SK-N-SH (cell line): ENCODE measurements at regions not wholly inside any gene's neighbourhood (a gene's known extent, or its start where the extent isn't known, plus 50 kb on each side); places are given as distances from the start of the nearest gene placed in this dataset.

Source experiments
- CTCF ChIA-PET: fragments of 300-600, 350-600 bp; formaldehyde crosslinking; extraction: SDS; loops from one replicate; lab custom pipeline; 2021; lab: Yijun Ruan, JAX
- POLR2A ChIA-PET: fragments of 350-600 bp; sonication (Branson Sonifier 250); formaldehyde crosslinking; extraction: SDS; loops from one replicate; lab custom pipeline; 2020; ENCODE audit warnings: antibody characterized with exemption, inconsistent platforms; lab: Yijun Ruan, JAX
- DNase-seq: peaks from one replicate; pipeline ENCODE4 v3.0.0; 2012
- H2AFZ ChIP-seq: fragments of 200-600 bp; sonication (generic); 2 replicates; pipeline ENCODE4 v1.8.1; 2016; ENCODE audit warnings: antibody characterized with exemption, mild to moderate bottlenecking, low read depth
- H3F3A ChIP-seq: fragments of 200-600 bp; sonication (generic); replicated peaks from 2 replicates; pipeline ENCODE3; 2016; ENCODE audit warnings: antibody characterized with exemption, mild to moderate bottlenecking; ENCODE audit not compliant: insufficient read depth
- H3K27ac ChIP-seq, 2 experiments: fragments of 200-500 bp in 1 of 2; fragments of 200-600 bp in 1 of 2; sonication (Bioruptor generic) in 1 of 2; sonication (generic), shearing (Covaris generic) in 1 of 2; 2 replicates each; pipeline versions ENCODE4 v1.5.1 to v1.6.1; 2014 to 2016; ENCODE audit warnings: low read depth in 2 of 2, inconsistent platforms in 1 of 2, low read length in 1 of 2, mild to moderate bottlenecking in 1 of 2, mixed read lengths in 1 of 2
- H3K27me3 ChIP-seq: fragments of 200-600 bp; sonication (generic), shearing (Covaris generic); 2 replicates; pipeline ENCODE4 v1.6.1; 2016; ENCODE audit warnings: mixed run types; ENCODE audit not compliant: insufficient read depth
- H3K36me3 ChIP-seq, 2 experiments: fragments of 200-500 bp in 1 of 2; fragments of 200-600 bp in 1 of 2; sonication (Bioruptor generic) in 1 of 2; sonication (generic) in 1 of 2; replicated peaks in 1 of 2; 2 replicates each; pipeline versions ENCODE3 to v1.5.1; 2014 to 2016; ENCODE audit warnings: low read length in 1 of 2, mild to moderate bottlenecking in 1 of 2; ENCODE audit not compliant: insufficient read depth in 2 of 2, control insufficient read depth in 1 of 2
- H3K4me1 ChIP-seq, 2 experiments: fragments of 200-500 bp in 1 of 2; fragments of 200-600 bp in 1 of 2; sonication (Bioruptor generic) in 1 of 2; sonication (generic), shearing (Covaris generic) in 1 of 2; 2 replicates each; pipeline versions ENCODE4 v1.5.1 to v1.6.1; 2014 to 2016; ENCODE audit warnings: low read depth in 1 of 2, low read length in 1 of 2, mixed run types in 1 of 2; ENCODE audit not compliant: insufficient read depth in 2 of 2, control insufficient read depth in 1 of 2
- H3K4me2 ChIP-seq: fragments of 200-600 bp; sonication (generic), shearing (Covaris generic); 2 replicates; pipeline ENCODE4 v1.6.1; 2017; ENCODE audit warnings: mixed run types
- H3K4me3 ChIP-seq, 2 experiments: fragments of 200-500 bp in 1 of 2; fragments of 200-600 bp in 1 of 2; sonication (Bioruptor generic) in 1 of 2; sonication (generic), shearing (Covaris generic) in 1 of 2; 2 replicates each; pipeline versions ENCODE4 v1.5.1 to v1.8.1; 2014 to 2016; ENCODE audit warnings: low read depth in 2 of 2, inconsistent platforms in 1 of 2, low read length in 1 of 2, mild to moderate bottlenecking in 1 of 2, mixed read lengths in 1 of 2, moderate library complexity in 1 of 2
- H3K79me2 ChIP-seq: fragments of 200-600 bp; sonication (generic); 2 replicates; pipeline ENCODE4 v1.8.1; 2017; ENCODE audit warnings: mild to moderate bottlenecking; ENCODE audit not compliant: insufficient read depth
- H3K9ac ChIP-seq: fragments of 200-600 bp; sonication (generic); 2 replicates; pipeline ENCODE4 v1.6.1; 2017; ENCODE audit warnings: mixed run types
- H3K9me2 ChIP-seq: fragments of 200-600 bp; sonication (generic); 2 replicates; pipeline ENCODE4 v1.6.1; 2017; ENCODE audit warnings: mixed run types
- H3K9me3 ChIP-seq: fragments of 200-600 bp; sonication (generic); 2 replicates; pipeline ENCODE4 v1.6.1; 2017; ENCODE audit warnings: mixed run types, mild to moderate bottlenecking, moderate library complexity
- H4K20me1 ChIP-seq: fragments of 200-600 bp; sonication (generic); 2 replicates; pipeline ENCODE4 v1.6.1; 2017; ENCODE audit warnings: mild to moderate bottlenecking, mixed run types; ENCODE audit not compliant: insufficient read depth
- CHD2 ChIP-seq: fragments of 150-350 bp; IDR thresholded peaks from 2 replicates; pipeline ENCODE4 v1.6.1; 2018; ENCODE audit warnings: low read length; ENCODE audit not compliant: partially characterized antibody
- ELF1 ChIP-seq: IDR thresholded peaks from 2 replicates; pipeline ENCODE4 v1.4.0; 2012
- EZH2phosphoT487 ChIP-seq: fragments of 200-600 bp; sonication (generic); IDR thresholded peaks from 2 replicates; pipeline ENCODE4 v1.6.1; 2017; ENCODE audit warnings: low read depth, mixed run types, mild to moderate bottlenecking, antibody characterized with exemption, moderate library complexity, borderline replicate concordance
- FOSL2 ChIP-seq: IDR thresholded peaks from 2 replicates; pipeline ENCODE4 v1.4.0; 2012; ENCODE audit warnings: low read depth, mild to moderate bottlenecking, moderate library complexity, borderline replicate concordance
- FOXJ3 ChIP-seq: sonication (generic); formaldehyde crosslinking; IDR thresholded peaks from 2 replicates; pipeline ENCODE4 v1.5.1; 2020; ENCODE audit warnings: mild to moderate bottlenecking, missing genetic modification reagents
- FOXM1 ChIP-seq: IDR thresholded peaks from 2 replicates; pipeline ENCODE4 v1.4.0; 2012; ENCODE audit warnings: low read depth, mild to moderate bottlenecking
- GABPA ChIP-seq: IDR thresholded peaks from 2 replicates; pipeline ENCODE4 v1.4.0; 2012; ENCODE audit warnings: low read depth, mild to moderate bottlenecking
- IRF3 ChIP-seq: fragments of 150-350 bp; IDR thresholded peaks from 2 replicates; pipeline ENCODE4 v1.6.1; 2016; ENCODE audit warnings: mild to moderate bottlenecking, low read depth, low read length
- JUND ChIP-seq: IDR thresholded peaks from 2 replicates; pipeline ENCODE4 v1.4.0; 2012
- MXI1 ChIP-seq: IDR thresholded peaks from 2 replicates; pipeline ENCODE4 v1.6.1; 2012; ENCODE audit warnings: mild to moderate bottlenecking, low read depth, low read length, improper control_type of control experiment
- NRF1 ChIP-seq: IDR thresholded peaks from 2 replicates; pipeline ENCODE4 v1.6.1; 2012; ENCODE audit warnings: low read depth, mild to moderate bottlenecking, low read length
- POLR2AphosphoS5 ChIP-seq: IDR thresholded peaks from 2 replicates; pipeline ENCODE4 v1.6.1; 2012; ENCODE audit warnings: low read depth, low read length
- RAD21 ChIP-seq: IDR thresholded peaks from 2 replicates; pipeline ENCODE4 v1.6.1; 2012; ENCODE audit warnings: mild to moderate bottlenecking, low read length
- RCOR1 ChIP-seq: fragments of 150-350 bp; IDR thresholded peaks from 2 replicates; pipeline ENCODE4 v1.6.1; 2017; ENCODE audit warnings: antibody characterized with exemption, low read length
- RFX5 ChIP-seq: IDR thresholded peaks from 2 replicates; pipeline ENCODE4 v1.6.1; 2012; ENCODE audit warnings: mild to moderate bottlenecking, improper control_type of control experiment, low read length
- RXRA ChIP-seq: IDR thresholded peaks from 2 replicates; pipeline ENCODE4 v1.4.0; 2012; ENCODE audit warnings: low read depth, mild to moderate bottlenecking, borderline replicate concordance
- SMC3 ChIP-seq: IDR thresholded peaks from 2 replicates; pipeline ENCODE4 v1.6.1; 2012; ENCODE audit warnings: low read depth, low read length, improper control_type of control experiment
- TCF12 ChIP-seq: IDR thresholded peaks from 2 replicates; pipeline ENCODE4 v1.4.0; 2012
- TEAD4 ChIP-seq: IDR thresholded peaks from 2 replicates; pipeline ENCODE4 v1.4.0; 2012; ENCODE audit warnings: mild to moderate bottlenecking, borderline replicate concordance; ENCODE audit not compliant: insufficient read depth
- YY1 ChIP-seq: IDR thresholded peaks from 2 replicates; pipeline ENCODE4 v1.4.0; 2012; ENCODE audit warnings: low read depth, mild to moderate bottlenecking
- WGBS: methylation state at CpG from one replicate; pipeline ENCODE4 v1.1.6; 2017; ENCODE audit warnings: low lambda C conversion rate; 5-methylcytosine and 5-hydroxymethylcytosine counted together
- TF ChIP-seq, protein P1 (sequence below): fragments of 200-600 bp; sonication (generic); IDR thresholded peaks from 2 replicates; pipeline ENCODE4 v1.6.1; 2017; ENCODE audit warnings: antibody characterized with exemption, mild to moderate bottlenecking, moderate library complexity
- TF ChIP-seq, protein P2 (sequence below): IDR thresholded peaks from 2 replicates; pipeline ENCODE4 v1.4.0; 2012; ENCODE audit warnings: low read depth, borderline replicate concordance
- TF ChIP-seq, protein P3 (sequence below): IDR thresholded peaks from 2 replicates; pipeline ENCODE4 v1.6.1; 2012; ENCODE audit warnings: mild to moderate bottlenecking, low read depth, low read length, moderate library complexity

DNA sequence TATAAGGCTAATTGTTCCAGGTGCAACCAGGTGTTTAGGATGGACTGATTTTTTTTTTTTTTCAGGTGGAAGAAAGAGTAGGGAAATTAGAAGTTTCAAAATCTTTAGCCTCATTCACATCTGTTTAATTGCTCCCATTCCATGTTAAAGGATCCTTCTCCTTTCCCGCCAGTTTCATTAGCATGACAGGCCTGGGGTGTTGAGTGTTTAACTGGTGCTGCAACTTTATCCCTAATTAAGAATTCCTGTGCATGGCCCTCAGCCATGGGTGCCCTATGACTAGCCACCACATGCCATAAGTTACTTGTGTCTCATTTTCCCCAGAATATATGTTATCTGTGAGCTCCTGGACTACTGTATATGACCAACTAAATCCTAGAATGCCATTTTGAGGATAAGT, 501.4 kb downstream of the NSUN3 start:
- H3K27ac ChIP-seq, result no peak overlapping the region
- no peaks in the 10 kb centered on the region for H3K27me3 ChIP-seq
- no peaks in the 10 kb centered on the region for H3K36me3 ChIP-seq
- no peaks in the 10 kb centered on the region for H3K4me1 ChIP-seq
- no peak for DNase-seq
- H3K9ac ChIP-seq, result no peak overlapping the region
- no peaks in the 10 kb centered on the region for H3F3A ChIP-seq
- no peaks in the 10 kb centered on the region for H3K9me2 ChIP-seq
- no peak overlapping the region for H2AFZ ChIP-seq
- H3K4me3 ChIP-seq, result no peak overlapping the region
- ChIA-PET POLR2A (no interaction called here), CTCF (no interaction called here)
- 42% methylated on average over 1 of the region's 1 CpG for WGBS
- no peak overlapping the region for H3K4me2 ChIP-seq
- H3K79me2 ChIP-seq, result no peaks in the 10 kb centered on the region
- no peaks in the 10 kb centered on the region for H3K9me3 ChIP-seq
- no peaks in the 10 kb centered on the region for H4K20me1 ChIP-seq
- TF ChIP-seq RCOR1 (no peak), SMC3 (no peak), CHD2 (no peak), MXI1 (no peak), FOXM1 (no peak), FOXJ3 (CRISPR knock-in tag) (no peak), POLR2AphosphoS5 (no peak), EZH2phosphoT487 (no peak), YY1 (no peak), FOSL2 (no peak), RXRA (no peak)
- TF ChIP-seq, protein P1, sequence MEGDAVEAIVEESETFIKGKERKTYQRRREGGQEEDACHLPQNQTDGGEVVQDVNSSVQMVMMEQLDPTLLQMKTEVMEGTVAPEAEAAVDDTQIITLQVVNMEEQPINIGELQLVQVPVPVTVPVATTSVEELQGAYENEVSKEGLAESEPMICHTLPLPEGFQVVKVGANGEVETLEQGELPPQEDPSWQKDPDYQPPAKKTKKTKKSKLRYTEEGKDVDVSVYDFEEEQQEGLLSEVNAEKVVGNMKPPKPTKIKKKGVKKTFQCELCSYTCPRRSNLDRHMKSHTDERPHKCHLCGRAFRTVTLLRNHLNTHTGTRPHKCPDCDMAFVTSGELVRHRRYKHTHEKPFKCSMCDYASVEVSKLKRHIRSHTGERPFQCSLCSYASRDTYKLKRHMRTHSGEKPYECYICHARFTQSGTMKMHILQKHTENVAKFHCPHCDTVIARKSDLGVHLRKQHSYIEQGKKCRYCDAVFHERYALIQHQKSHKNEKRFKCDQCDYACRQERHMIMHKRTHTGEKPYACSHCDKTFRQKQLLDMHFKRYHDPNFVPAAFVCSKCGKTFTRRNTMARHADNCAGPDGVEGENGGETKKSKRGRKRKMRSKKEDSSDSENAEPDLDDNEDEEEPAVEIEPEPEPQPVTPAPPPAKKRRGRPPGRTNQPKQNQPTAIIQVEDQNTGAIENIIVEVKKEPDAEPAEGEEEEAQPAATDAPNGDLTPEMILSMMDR, result no peak

DNA sequence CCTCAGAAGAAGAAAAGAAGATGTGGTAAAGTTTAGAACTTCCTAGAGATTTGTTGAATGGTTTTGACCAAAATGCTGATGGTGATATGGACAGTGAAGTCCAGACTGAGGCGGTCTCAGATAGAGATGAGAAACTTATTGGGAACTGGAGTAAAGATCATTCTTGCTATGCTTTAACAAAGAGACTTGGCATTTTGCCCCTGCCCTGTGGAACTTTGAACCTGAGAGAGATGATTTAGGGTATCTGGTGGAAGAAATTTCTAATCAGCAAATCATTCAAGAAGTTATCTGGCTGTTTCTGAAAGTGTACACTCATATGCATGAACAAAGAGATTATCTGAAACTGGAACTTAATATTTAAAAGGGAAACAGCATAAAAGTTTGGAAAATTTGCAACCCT, 505.2 kb downstream of the NSUN3 start:
- Histone ChIP-seq H3K9me3 (no peaks in the 10 kb centered on the region), H3K4me3 (no peak overlapping the region), H3K9me2 (no peaks in the 10 kb centered on the region), H3K27ac (no peak overlapping the region), H3K36me3 (no peaks in the 10 kb centered on the region), H3K27me3 (no peaks in the 10 kb centered on the region), H4K20me1 (no peaks in the 10 kb centered on the region), H3F3A (no peaks in the 10 kb centered on the region), H3K4me2 (no peak overlapping the region), H3K9ac (no peak overlapping the region), H2AFZ (no peak overlapping the region), H3K79me2 (no peaks in the 10 kb centered on the region), H3K4me1 (no peaks in the 10 kb centered on the region)
- 0% methylated on average over 1 of the region's 1 CpG for whole genome bisulfite sequencing
- ChIA-PET POLR2A (no interaction called here), CTCF (no interaction called here)
- no peak for DNase-seq
- TF ChIP-seq GABPA (no peak), MXI1 (no peak), FOXJ3 (CRISPR knock-in tag) (no peak), RFX5 (no peak), POLR2AphosphoS5 (no peak), FOXM1 (no peak), RAD21 (no peak), NRF1 (no peak), JUND (no peak), ELF1 (no peak), RCOR1 (no peak), TCF12 (no peak), IRF3 (no peak), TEAD4 (no peak)
- TF ChIP-seq, protein P2, sequence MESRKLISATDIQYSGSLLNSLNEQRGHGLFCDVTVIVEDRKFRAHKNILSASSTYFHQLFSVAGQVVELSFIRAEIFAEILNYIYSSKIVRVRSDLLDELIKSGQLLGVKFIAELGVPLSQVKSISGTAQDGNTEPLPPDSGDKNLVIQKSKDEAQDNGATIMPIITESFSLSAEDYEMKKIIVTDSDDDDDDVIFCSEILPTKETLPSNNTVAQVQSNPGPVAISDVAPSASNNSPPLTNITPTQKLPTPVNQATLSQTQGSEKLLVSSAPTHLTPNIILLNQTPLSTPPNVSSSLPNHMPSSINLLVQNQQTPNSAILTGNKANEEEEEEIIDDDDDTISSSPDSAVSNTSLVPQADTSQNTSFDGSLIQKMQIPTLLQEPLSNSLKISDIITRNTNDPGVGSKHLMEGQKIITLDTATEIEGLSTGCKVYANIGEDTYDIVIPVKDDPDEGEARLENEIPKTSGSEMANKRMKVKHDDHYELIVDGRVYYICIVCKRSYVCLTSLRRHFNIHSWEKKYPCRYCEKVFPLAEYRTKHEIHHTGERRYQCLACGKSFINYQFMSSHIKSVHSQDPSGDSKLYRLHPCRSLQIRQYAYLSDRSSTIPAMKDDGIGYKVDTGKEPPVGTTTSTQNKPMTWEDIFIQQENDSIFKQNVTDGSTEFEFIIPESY, result no peak
- TF ChIP-seq, protein P3, sequence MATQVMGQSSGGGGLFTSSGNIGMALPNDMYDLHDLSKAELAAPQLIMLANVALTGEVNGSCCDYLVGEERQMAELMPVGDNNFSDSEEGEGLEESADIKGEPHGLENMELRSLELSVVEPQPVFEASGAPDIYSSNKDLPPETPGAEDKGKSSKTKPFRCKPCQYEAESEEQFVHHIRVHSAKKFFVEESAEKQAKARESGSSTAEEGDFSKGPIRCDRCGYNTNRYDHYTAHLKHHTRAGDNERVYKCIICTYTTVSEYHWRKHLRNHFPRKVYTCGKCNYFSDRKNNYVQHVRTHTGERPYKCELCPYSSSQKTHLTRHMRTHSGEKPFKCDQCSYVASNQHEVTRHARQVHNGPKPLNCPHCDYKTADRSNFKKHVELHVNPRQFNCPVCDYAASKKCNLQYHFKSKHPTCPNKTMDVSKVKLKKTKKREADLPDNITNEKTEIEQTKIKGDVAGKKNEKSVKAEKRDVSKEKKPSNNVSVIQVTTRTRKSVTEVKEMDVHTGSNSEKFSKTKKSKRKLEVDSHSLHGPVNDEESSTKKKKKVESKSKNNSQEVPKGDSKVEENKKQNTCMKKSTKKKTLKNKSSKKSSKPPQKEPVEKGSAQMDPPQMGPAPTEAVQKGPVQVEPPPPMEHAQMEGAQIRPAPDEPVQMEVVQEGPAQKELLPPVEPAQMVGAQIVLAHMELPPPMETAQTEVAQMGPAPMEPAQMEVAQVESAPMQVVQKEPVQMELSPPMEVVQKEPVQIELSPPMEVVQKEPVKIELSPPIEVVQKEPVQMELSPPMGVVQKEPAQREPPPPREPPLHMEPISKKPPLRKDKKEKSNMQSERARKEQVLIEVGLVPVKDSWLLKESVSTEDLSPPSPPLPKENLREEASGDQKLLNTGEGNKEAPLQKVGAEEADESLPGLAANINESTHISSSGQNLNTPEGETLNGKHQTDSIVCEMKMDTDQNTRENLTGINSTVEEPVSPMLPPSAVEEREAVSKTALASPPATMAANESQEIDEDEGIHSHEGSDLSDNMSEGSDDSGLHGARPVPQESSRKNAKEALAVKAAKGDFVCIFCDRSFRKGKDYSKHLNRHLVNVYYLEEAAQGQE, result no peak
